ENCODE measurements at regions not wholly inside any gene's neighbourhood (a gene's known extent, or its start where the extent isn't known, plus 50 kb on each side); places are given as distances from the start of the nearest gene placed in this dataset.
A peak's percentile ranks its signal among the peaks of the same experiment; 100 is the strongest.

DNA sequence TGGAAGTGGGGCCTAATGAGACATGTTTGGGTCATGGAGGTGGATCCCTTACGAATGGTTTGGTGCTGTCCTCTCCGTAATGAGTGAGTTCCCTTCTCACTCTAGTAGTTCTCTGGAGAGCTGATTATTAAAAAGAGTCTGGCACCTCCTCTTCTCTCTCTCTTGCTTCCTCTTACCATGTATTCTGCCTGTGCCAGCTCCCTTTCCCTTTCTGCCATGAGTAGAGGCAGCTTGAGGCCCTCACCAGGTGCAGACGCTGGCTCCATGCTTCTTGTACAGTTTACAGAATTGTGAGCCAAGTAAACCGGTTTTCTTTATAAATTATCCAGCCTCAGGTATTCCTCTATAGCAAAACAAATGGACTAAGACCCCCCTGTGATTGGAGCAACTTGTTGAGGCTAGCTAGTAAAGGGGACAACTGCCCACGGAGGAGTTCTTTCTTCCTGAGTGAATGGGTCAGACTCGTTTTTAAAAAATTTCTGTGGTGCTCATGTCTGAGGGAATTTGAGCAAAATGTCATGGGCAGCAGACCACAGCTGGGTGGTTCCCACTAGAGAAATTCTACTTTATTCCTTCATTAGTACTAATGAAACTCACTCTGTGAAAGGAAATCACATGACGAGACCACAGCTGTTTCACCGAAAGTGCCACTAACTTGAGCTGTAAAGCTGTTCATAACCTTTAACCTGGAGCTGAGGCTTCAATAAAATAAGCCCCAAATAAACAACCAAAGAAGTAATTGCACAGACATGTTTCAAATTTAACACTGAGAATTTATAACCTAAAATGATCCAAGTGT lies 210.0 kb downstream of the NFKBIZ start (continued):
- TF ChIP-seq, protein P1, sequence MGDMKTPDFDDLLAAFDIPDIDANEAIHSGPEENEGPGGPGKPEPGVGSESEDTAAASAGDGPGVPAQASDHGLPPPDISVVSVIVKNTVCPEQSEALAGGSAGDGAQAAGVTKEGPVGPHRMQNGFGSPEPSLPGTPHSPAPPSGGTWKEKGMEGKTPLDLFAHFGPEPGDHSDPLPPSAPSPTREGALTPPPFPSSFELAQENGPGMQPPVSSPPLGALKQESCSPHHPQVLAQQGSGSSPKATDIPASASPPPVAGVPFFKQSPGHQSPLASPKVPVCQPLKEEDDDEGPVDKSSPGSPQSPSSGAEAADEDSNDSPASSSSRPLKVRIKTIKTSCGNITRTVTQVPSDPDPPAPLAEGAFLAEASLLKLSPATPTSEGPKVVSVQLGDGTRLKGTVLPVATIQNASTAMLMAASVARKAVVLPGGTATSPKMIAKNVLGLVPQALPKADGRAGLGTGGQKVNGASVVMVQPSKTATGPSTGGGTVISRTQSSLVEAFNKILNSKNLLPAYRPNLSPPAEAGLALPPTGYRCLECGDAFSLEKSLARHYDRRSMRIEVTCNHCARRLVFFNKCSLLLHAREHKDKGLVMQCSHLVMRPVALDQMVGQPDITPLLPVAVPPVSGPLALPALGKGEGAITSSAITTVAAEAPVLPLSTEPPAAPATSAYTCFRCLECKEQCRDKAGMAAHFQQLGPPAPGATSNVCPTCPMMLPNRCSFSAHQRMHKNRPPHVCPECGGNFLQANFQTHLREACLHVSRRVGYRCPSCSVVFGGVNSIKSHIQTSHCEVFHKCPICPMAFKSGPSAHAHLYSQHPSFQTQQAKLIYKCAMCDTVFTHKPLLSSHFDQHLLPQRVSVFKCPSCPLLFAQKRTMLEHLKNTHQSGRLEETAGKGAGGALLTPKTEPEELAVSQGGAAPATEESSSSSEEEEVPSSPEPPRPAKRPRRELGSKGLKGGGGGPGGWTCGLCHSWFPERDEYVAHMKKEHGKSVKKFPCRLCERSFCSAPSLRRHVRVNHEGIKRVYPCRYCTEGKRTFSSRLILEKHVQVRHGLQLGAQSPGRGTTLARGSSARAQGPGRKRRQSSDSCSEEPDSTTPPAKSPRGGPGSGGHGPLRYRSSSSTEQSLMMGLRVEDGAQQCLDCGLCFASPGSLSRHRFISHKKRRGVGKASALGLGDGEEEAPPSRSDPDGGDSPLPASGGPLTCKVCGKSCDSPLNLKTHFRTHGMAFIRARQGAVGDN (IDR thresholded peaks at IDR 0.05): peak; percentile 95
- peak; percentile 45; the same call in 1 of the 2 replicates for TF ChIP-seq ZNF384 (IDR thresholded peaks at IDR 0.05; ENCODE audit: borderline replicate concordance, low read depth, low read length)
- TF ChIP-seq EED (IDR thresholded peaks at IDR 0.05; ENCODE audit: low read depth): peak; percentile 34; the same call in 1 of the 2 replicates
- peak; percentile 91 to 93 for TF ChIP-seq IKZF2 (IDR thresholded peaks at IDR 0.05)
- TF ChIP-seq ZNF24 (IDR thresholded peaks at IDR 0.05): peak; percentile 95
- TF ChIP-seq DPF2 (IDR thresholded peaks at IDR 0.05): peak; percentile 74; the same call in 1 of the 2 replicates
- peak; percentile 57; the same call in 1 of the 2 replicates for TF ChIP-seq CREM (IDR thresholded peaks at IDR 0.05; ENCODE audit: low read depth)
- peak; percentile 46 for TF ChIP-seq ZNF217 (IDR thresholded peaks at IDR 0.05)
- TF ChIP-seq NR2C1 (IDR thresholded peaks at IDR 0.05): peak; percentile 92
- no peak for TF ChIP-seq REST (IDR thresholded peaks at IDR 0.05; ENCODE audit: low read depth, low read length)
- TF ChIP-seq BMI1 (IDR thresholded peaks at IDR 0.05; ENCODE audit: borderline replicate concordance): peak; percentile 58
- TF ChIP-seq RBBP5 (conservative IDR thresholded peaks at IDR 0.05): no peak
- TF ChIP-seq, protein P2, sequence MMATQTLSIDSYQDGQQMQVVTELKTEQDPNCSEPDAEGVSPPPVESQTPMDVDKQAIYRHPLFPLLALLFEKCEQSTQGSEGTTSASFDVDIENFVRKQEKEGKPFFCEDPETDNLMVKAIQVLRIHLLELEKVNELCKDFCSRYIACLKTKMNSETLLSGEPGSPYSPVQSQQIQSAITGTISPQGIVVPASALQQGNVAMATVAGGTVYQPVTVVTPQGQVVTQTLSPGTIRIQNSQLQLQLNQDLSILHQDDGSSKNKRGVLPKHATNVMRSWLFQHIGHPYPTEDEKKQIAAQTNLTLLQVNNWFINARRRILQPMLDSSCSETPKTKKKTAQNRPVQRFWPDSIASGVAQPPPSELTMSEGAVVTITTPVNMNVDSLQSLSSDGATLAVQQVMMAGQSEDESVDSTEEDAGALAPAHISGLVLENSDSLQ (IDR thresholded peaks at IDR 0.05): peak; percentile 28; the same call in 1 of the 2 replicates
- TF ChIP-seq PAX5 (IDR thresholded peaks at IDR 0.05; ENCODE audit: borderline replicate concordance, low read depth, low read length): peak; percentile 84
- TF ChIP-seq MTA3 (IDR thresholded peaks at IDR 0.05; ENCODE audit: borderline replicate concordance, low read length): no peak; the same call in 1 of the 2 replicates
- peak; percentile 90 for TF ChIP-seq IKZF1 (conservative IDR thresholded peaks at IDR 0.05)
- no peak for TF ChIP-seq E2F8 (IDR thresholded peaks at IDR 0.05; ENCODE audit: low read depth, partially characterized antibody)
- TF ChIP-seq POU2F2 (IDR thresholded peaks at IDR 0.05; ENCODE audit: borderline replicate concordance, low read depth, low read length): peak; percentile 30; the same call in 1 of the 3 replicates
